Naive thymus-derived CD4-positive, alpha-beta T cell (primary cell): ENCODE measurements at regions not wholly inside any gene's neighbourhood (a gene's known extent, or its start where the extent isn't known, plus 50 kb on each side); places are given as distances from the start of the nearest gene placed in this dataset.

ENCODE experiments used
- ATAC-seq: fragments of 150-1000 bp; cut with Tn5 transposase; 2 replicates; pipeline ENCODE4 v1.10.0; 2021; ENCODE audit warnings: mild to moderate bottlenecking, moderate library complexity
- CTCF ChIA-PET: fragments of 350-600 bp; sonication (Branson Sonifier 250); formaldehyde crosslinking; loops from one replicate; lab custom pipeline; 2021; ENCODE audit warnings: antibody characterized with exemption; lab: Charles Lee
- POLR2A ChIA-PET: fragments of 350-600 bp; sonication (Branson Sonifier 250); formaldehyde crosslinking; loops from one replicate; lab custom pipeline; 2021; ENCODE audit warnings: antibody characterized with exemption, inconsistent platforms; lab: Charles Lee
- DNase-seq, 9 donors: peaks; one replicate each; pipeline versions ENCODE4 v3.0.0 to v3.0.0-alpha.2; 2020 to 2022; ENCODE audit warnings: mixed read lengths in 1 of 9
- H3K27ac ChIP-seq: one replicate; pipeline ENCODE4 v1.7.0; 2013; ENCODE audit warnings: mild to moderate bottlenecking, low read depth, low read length, moderate library complexity
- H3K27me3 ChIP-seq, 2 donors: one replicate each; pipeline ENCODE4 v1.7.0; 2013; ENCODE audit warnings: low read length in 2 of 2, mild to moderate bottlenecking in 2 of 2, moderate library complexity in 2 of 2; ENCODE audit not compliant: control insufficient read depth in 2 of 2, insufficient read depth in 2 of 2
- H3K36me3 ChIP-seq, 3 experiments: 1 replicate in 2 of 3; 2 replicates in 1 of 3; pipeline ENCODE4 v1.7.0; 2013; ENCODE audit warnings: low read length in 3 of 3, mild to moderate bottlenecking in 3 of 3, moderate library complexity in 1 of 3; ENCODE audit not compliant: insufficient read depth in 3 of 3, control insufficient read depth in 2 of 3
- H3K4me1 ChIP-seq, 2 donors: one replicate each; pipeline ENCODE4 v1.7.0; 2013; ENCODE audit warnings: low read length in 2 of 2, mild to moderate bottlenecking in 2 of 2, moderate library complexity in 1 of 2; ENCODE audit not compliant: control insufficient read depth in 2 of 2, insufficient read depth in 2 of 2
- H3K4me3 ChIP-seq: 2 replicates; pipeline ENCODE4 v1.7.0; 2013; ENCODE audit warnings: mild to moderate bottlenecking, low read length
- H3K9me3 ChIP-seq, 3 experiments: 1 replicate in 2 of 3; 2 replicates in 1 of 3; pipeline ENCODE4 v1.7.0; 2013; ENCODE audit warnings: low read length in 3 of 3; ENCODE audit not compliant: control insufficient read depth in 2 of 3
- H3K27ac Mint-ChIP-seq, 9 donors: one replicate each; pipeline ENCODE4 v1.8.0; 2020 to 2022; ENCODE audit warnings: mixed read lengths in 9 of 9, mild to moderate bottlenecking in 8 of 9, moderate library complexity in 5 of 9, inconsistent platforms in 2 of 9
- H3K27me3 Mint-ChIP-seq, 5 donors: one replicate each; pipeline ENCODE4 v1.8.0; 2021 to 2022; ENCODE audit warnings: mixed read lengths in 5 of 5, mild to moderate bottlenecking in 1 of 5
- H3K36me3 Mint-ChIP-seq, 5 donors: one replicate each; pipeline ENCODE4 v1.8.0; 2020 to 2022; ENCODE audit warnings: mixed read lengths in 5 of 5, mild to moderate bottlenecking in 3 of 5, inconsistent platforms in 1 of 5
- H3K4me1 Mint-ChIP-seq, 7 donors: one replicate each; pipeline ENCODE4 v1.8.0; 2020 to 2022; ENCODE audit warnings: mixed read lengths in 7 of 7, mild to moderate bottlenecking in 3 of 7, inconsistent platforms in 1 of 7
- H3K4me3 Mint-ChIP-seq, 10 donors: one replicate each; pipeline ENCODE4 v1.8.0; 2020 to 2022; ENCODE audit warnings: mild to moderate bottlenecking in 10 of 10, mixed read lengths in 10 of 10, moderate library complexity in 6 of 10, inconsistent platforms in 2 of 10
- H3K9me3 Mint-ChIP-seq, 11 donors: one replicate each; pipeline ENCODE4 v1.8.0; 2020 to 2022; ENCODE audit warnings: mixed read lengths in 11 of 11, mild to moderate bottlenecking in 4 of 11, inconsistent platforms in 1 of 11, moderate library complexity in 1 of 11
- intact Hi-C, 2 donors: fragments of 100-400 bp; cut with micrococcal nuclease; formaldehyde crosslinking; loops; one replicate each; pipeline ENCODE4 v1.15.1; 2023

GRCh38 chr9:17906841-17907778 is 328.2 kb downstream of the SH3GL2 start:
- no peaks in the 10 kb centered on the region for H3K4me1 Mint-ChIP-seq
- H3K9me3 Mint-ChIP-seq = peaks cover 0 to 17% (median 6%) of the 10 kb centered on the region in 11 donors
- Histone ChIP-seq H3K9me3 (no peaks in the 10 kb centered on the region), H3K27me3 (no peaks in the 10 kb centered on the region), H3K4me3 (no peak overlapping the region), H3K36me3 (no peaks in the 10 kb centered on the region), H3K27ac (no peak overlapping the region), H3K4me1 (no peaks in the 10 kb centered on the region)
- H3K36me3 Mint-ChIP-seq = peaks cover 0 to 4% (median 0%) of the 10 kb centered on the region in 5 donors
- no peak overlapping the region for H3K27ac Mint-ChIP-seq
- intact Hi-C loops = no loop called here
- peaks cover 16 to 30% (median 21%) of the 10 kb centered on the region in 5 donors for H3K27me3 Mint-ChIP-seq
- no peak overlapping the region for H3K4me3 Mint-ChIP-seq
- DNase-seq (no peak), ATAC-seq (no peak)
- POLR2A ChIA-PET = no interaction called here
- CTCF ChIA-PET = no interaction called here

- no peaks in the 10 kb centered on the region for H3K36me3 ChIP-seq
- no peak overlapping the region for H3K4me3 ChIP-seq
- Mint-ChIP-seq H3K27ac (no peak overlapping the region), H3K9me3 (peaks cover 0 to 10% (median 5%) of the 10 kb centered on the region in 11 donors), H3K4me1 (no peaks in the 10 kb centered on the region), H3K27me3 (peaks cover 16 to 28% (median 21%) of the 10 kb centered on the region in 5 donors), H3K4me3 (no peak overlapping the region), H3K36me3 (peaks cover 0 to 2% (median 0%) of the 10 kb centered on the region in 5 donors)
- no peak overlapping the region for H3K27ac ChIP-seq
- DNase-seq (no peak), ATAC-seq (no peak)
- intact Hi-C loops = no loop called here
- no peaks in the 10 kb centered on the region for H3K4me1 ChIP-seq
- no peaks in the 10 kb centered on the region for H3K27me3 ChIP-seq
- CTCF ChIA-PET = no interaction called here
- no peaks in the 10 kb centered on the region for H3K9me3 ChIP-seq
- POLR2A ChIA-PET = no interaction called here
These were observed 329.1 kb downstream of the SH3GL2 start for GRCh38 chr9:17907779-17908508.

DNA sequence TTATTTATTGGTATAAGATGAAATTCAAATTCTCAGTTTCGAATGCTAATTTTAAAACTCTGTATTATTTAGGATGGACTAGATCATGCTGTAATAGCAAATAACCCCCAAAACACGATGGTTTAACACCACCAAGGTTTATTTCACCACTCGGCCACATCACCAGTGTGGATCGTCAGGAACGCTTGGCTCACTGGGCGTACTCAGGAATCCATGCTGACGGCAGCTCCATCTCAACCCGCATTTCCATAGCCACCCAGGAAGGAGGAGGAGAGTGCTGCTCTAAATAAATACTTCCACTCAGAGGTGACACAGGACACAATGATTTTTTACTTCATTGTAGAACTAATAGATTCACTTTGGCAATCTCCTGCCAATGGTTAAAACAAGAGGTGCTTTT is 347.4 kb downstream of the SH3GL2 start:
- Mint-ChIP-seq H3K4me3 (no peak overlapping the region), H3K36me3 (no peaks in the 10 kb centered on the region), H3K9me3 (peaks cover 1 to 27% (median 6%) of the 10 kb centered on the region in 11 donors), H3K4me1 (no peaks in the 10 kb centered on the region), H3K27ac (no peak overlapping the region), H3K27me3 (no peaks in the 10 kb centered on the region)
- intact Hi-C loops = no loop called here
- Histone ChIP-seq H3K27ac (no peak overlapping the region), H3K4me1 (no peaks in the 10 kb centered on the region), H3K4me3 (no peak overlapping the region), H3K36me3 (no peaks in the 10 kb centered on the region), H3K27me3 (no peaks in the 10 kb centered on the region), H3K9me3 (no peaks in the 10 kb centered on the region)
- ATAC-seq (no peak), DNase-seq (no peak)
- ChIA-PET CTCF (no interaction called here), POLR2A (no interaction called here)

DNA sequence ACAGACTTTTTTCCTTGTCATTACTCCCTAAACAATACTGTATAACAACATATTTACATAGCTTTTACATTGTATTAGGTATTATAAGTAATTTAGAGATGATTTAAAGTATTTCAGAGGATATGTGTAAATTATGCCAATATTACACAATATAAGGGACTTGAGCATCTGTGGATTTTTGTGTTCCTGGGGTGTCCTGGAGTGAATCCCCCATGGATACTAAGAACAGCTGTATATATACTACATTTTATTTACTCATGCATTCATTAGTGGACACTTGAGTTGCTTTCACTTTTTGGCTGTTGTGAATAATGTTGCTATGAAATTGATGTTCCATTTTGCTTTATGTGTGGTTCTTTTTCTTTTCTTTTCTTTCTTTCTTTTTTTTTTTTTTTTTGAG is 348.8 kb downstream of the SH3GL2 start:
- DNase-seq (no peak), ATAC-seq (no peak)
- no peaks in the 10 kb centered on the region for H3K4me1 ChIP-seq
- Mint-ChIP-seq H3K36me3 (no peaks in the 10 kb centered on the region), H3K27ac (no peak overlapping the region), H3K9me3 (peaks cover 1 to 21% (median 6%) of the 10 kb centered on the region in 11 donors), H3K4me1 (no peaks in the 10 kb centered on the region), H3K27me3 (no peaks in the 10 kb centered on the region), H3K4me3 (no peak overlapping the region)
- H3K9me3 ChIP-seq = no peaks in the 10 kb centered on the region
- no peaks in the 10 kb centered on the region for H3K27me3 ChIP-seq
- H3K27ac ChIP-seq = no peak overlapping the region
- ChIA-PET POLR2A (no interaction called here), CTCF (no interaction called here)
- H3K4me3 ChIP-seq = no peak overlapping the region
- intact Hi-C loops = no loop called here
- H3K36me3 ChIP-seq = no peaks in the 10 kb centered on the region

DNA sequence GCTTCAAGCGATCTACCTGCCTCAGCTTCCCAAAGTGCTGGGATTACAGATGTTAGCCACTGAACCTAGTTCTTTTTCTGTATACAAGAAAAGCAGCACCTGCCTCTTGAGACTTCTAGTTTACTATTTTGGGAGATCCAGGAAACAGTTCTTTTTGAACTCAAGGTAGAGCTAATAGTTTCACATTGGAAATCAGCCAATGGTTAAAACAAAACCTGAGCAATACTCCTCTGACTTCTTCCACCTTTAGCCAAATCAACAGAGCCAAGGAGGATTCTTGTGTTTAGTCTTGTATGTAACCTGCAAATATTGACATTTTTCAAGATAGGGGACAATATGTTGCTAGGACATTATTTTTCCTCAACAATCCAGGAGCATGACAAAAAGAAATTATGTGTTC is 349.4 kb downstream of the SH3GL2 start:
- H3K9me3 ChIP-seq = no peaks in the 10 kb centered on the region
- no peak overlapping the region for H3K4me3 ChIP-seq
- no peaks in the 10 kb centered on the region for H3K4me1 ChIP-seq
- intact Hi-C loops = no loop called here
- H3K27me3 ChIP-seq = no peaks in the 10 kb centered on the region
- Mint-ChIP-seq H3K4me3 (no peak overlapping the region), H3K27ac (no peak overlapping the region), H3K4me1 (no peaks in the 10 kb centered on the region), H3K27me3 (no peaks in the 10 kb centered on the region), H3K36me3 (no peaks in the 10 kb centered on the region), H3K9me3 (peaks cover 1 to 18% (median 5%) of the 10 kb centered on the region in 11 donors)
- ChIA-PET CTCF (no interaction called here), POLR2A (no interaction called here)
- H3K27ac ChIP-seq = no peak overlapping the region
- DNase-seq (no peak), ATAC-seq (no peak)
- H3K36me3 ChIP-seq = no peaks in the 10 kb centered on the region

DNA sequence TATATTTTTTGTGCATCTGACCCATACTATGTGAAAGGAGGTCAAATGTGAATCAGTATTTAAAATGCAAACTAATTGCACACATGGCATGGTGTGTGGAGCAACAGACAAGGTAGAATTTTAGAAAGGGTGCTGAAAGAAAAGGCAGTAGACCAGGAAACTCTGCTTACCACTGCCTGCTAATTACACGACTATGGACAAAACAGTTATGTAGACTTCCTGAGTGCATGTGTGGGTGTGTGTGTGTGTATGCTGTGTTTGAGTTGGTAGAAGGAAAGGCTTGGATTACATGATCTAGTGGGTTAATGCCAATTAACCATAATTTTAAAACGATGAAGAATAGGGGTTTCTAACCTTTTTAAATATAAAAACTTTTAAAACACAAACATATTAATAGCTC is 349.9 kb downstream of the SH3GL2 start:
- H3K4me3 Mint-ChIP-seq = no peak overlapping the region
- H3K4me1 Mint-ChIP-seq = no peaks in the 10 kb centered on the region
- H3K27me3 Mint-ChIP-seq = no peaks in the 10 kb centered on the region
- ATAC-seq = no peak
- Histone ChIP-seq H3K27me3 (no peaks in the 10 kb centered on the region), H3K9me3 (no peaks in the 10 kb centered on the region), H3K4me3 (no peak overlapping the region), H3K27ac (no peak overlapping the region), H3K36me3 (no peaks in the 10 kb centered on the region), H3K4me1 (no peaks in the 10 kb centered on the region)
- DNase-seq = no peak
- intact Hi-C loops = no loop called here
- CTCF ChIA-PET = no interaction called here
- H3K27ac Mint-ChIP-seq = no peak overlapping the region
- peaks cover 1 to 18% (median 5%) of the 10 kb centered on the region in 11 donors for H3K9me3 Mint-ChIP-seq
- H3K36me3 Mint-ChIP-seq = no peaks in the 10 kb centered on the region
- POLR2A ChIA-PET = no interaction called here
